DMS153 treated with DMSO at 0.1 percent for 48 hours (cell line): ENCODE measurements at regions not wholly inside any gene's neighbourhood (a gene's known extent, or its start where the extent isn't known, plus 50 kb on each side); places are given as distances from the start of the nearest gene placed in this dataset.

Source experiments
- DNase-seq: peaks from one replicate; lab custom pipeline; 2025; ENCODE audit not compliant: unreplicated experiment; lab: John Stamatoyannopoulos, UW

- no peak for DNase-seq
Measured at GRCh38 chr2:15763822-15764682, 172.4 kb downstream of the DDX1 start.

- DNase-seq: no peak
Measured at GRCh38 chr2:15764683-15765011, 173.0 kb downstream of the DDX1 start.

- no peak for DNase-seq
Measured at GRCh38 chr2:15765211-15765610, 173.5 kb downstream of the DDX1 start.

- DNase-seq: no peak
Measured at GRCh38 chr2:15765686-15766302, 174.1 kb downstream of the DDX1 start.

- no peak for DNase-seq
Measured at GRCh38 chr2:15766303-15766861, 174.0 kb upstream of the MYCN start.

GRCh38 chr2:15766911-15767597, 173.3 kb upstream of the MYCN start:
- DNase-seq: no peak

GRCh38 chr2:15767679-15768078, 172.7 kb upstream of the MYCN start:
- no peak for DNase-seq

- DNase-seq: no peak
Measured at GRCh38 chr2:15768142-15768541, 172.2 kb upstream of the MYCN start.

GRCh38 chr2:15768615-15769014, 171.7 kb upstream of the MYCN start:
- no peak for DNase-seq

GRCh38 chr2:15769235-15769634, 171.1 kb upstream of the MYCN start:
- no peak for DNase-seq

GRCh38 chr2:15769676-15770547, 170.4 kb upstream of the MYCN start:
- DNase-seq: no peak

- DNase-seq: no peak
Measured at GRCh38 chr2:15770606-15771005, 169.7 kb upstream of the MYCN start.

- no peak for DNase-seq
Measured at GRCh38 chr2:15771124-15771523, 169.2 kb upstream of the MYCN start.

GRCh38 chr2:15772086-15772595, 168.2 kb upstream of the MYCN start:
- no peak for DNase-seq

- no peak for DNase-seq
Measured at GRCh38 chr2:15772681-15773080, 167.7 kb upstream of the MYCN start.

GRCh38 chr2:15773204-15773603, 167.1 kb upstream of the MYCN start:
- no peak for DNase-seq

- DNase-seq: no peak
Measured at GRCh38 chr2:15773846-15774245, 166.5 kb upstream of the MYCN start.

- DNase-seq: no peak
Measured at GRCh38 chr2:15775753-15776628, 164.4 kb upstream of the MYCN start.

GRCh38 chr2:15776629-15776919, 163.8 kb upstream of the MYCN start:
- no peak for DNase-seq
